MM.1S (cell line): ENCODE measurements at regions not wholly inside any gene's neighbourhood (a gene's known extent, or its start where the extent isn't known, plus 50 kb on each side); places are given as distances from the start of the nearest gene placed in this dataset.

Experiments
- DNase-seq: peaks from one replicate; pipeline ENCODE4 v3.0.0-alpha.2; 2015
- H2AFZ ChIP-seq: fragments of 300-600 bp; sonication (generic); 2 replicates; pipeline ENCODE4 v1.6.0; 2016; ENCODE audit warnings: antibody characterized with exemption, low read length
- H3F3A ChIP-seq: fragments of 300-600 bp; sonication (generic); 2 replicates; pipeline ENCODE4 v1.6.1; 2016; ENCODE audit warnings: mild to moderate bottlenecking, antibody characterized with exemption, low read length, moderate library complexity, mixed read lengths; ENCODE audit not compliant: insufficient read depth
- H3K27ac ChIP-seq: fragments of 300-600 bp; sonication (generic); 2 replicates; pipeline ENCODE4 v1.5.1; 2016; ENCODE audit warnings: mild to moderate bottlenecking, low read length
- H3K27me3 ChIP-seq: fragments of 300-600 bp; sonication (generic); replicated peaks from 2 replicates; pipeline ENCODE4 v1.6.0; 2016; ENCODE audit warnings: low read length; ENCODE audit not compliant: insufficient read depth
- H3K36me3 ChIP-seq: fragments of 300-600 bp; sonication (generic); replicated peaks from 2 replicates; pipeline ENCODE4 v1.6.1; 2016; ENCODE audit warnings: mild to moderate bottlenecking, low read length, mixed read lengths; ENCODE audit not compliant: insufficient read depth
- H3K4me1 ChIP-seq: fragments of 300-600 bp; sonication (generic); 2 replicates; pipeline ENCODE4 v1.6.1; 2016; ENCODE audit warnings: low read length, mixed read lengths
- H3K4me2 ChIP-seq: fragments of 300-600 bp; sonication (generic); 2 replicates; pipeline ENCODE4 v1.6.0; 2016; ENCODE audit warnings: low read depth, low read length
- H3K4me3 ChIP-seq: fragments of 300-600 bp; sonication (generic); 2 replicates; pipeline ENCODE4 v1.5.1; 2016; ENCODE audit warnings: low read length, mixed read lengths
- H3K79me2 ChIP-seq: fragments of 300-600 bp; sonication (generic); 2 replicates; pipeline ENCODE4 v1.6.1; 2016; ENCODE audit warnings: mixed run types, low read length, mixed read lengths
- H3K9ac ChIP-seq: fragments of 300-600 bp; sonication (generic); 2 replicates; pipeline ENCODE4 v1.6.1; 2016; ENCODE audit warnings: low read length, mixed read lengths
- H3K9me2 ChIP-seq: fragments of 300-600 bp; sonication (generic); replicated peaks from 2 replicates; pipeline ENCODE4 v1.6.1; 2016; ENCODE audit warnings: mild to moderate bottlenecking, low read length, mixed read lengths; ENCODE audit not compliant: insufficient read depth
- H3K9me3 ChIP-seq: fragments of 300-600 bp; sonication (generic); replicated peaks from 2 replicates; pipeline ENCODE4 v1.6.1; 2016; ENCODE audit warnings: mild to moderate bottlenecking, low read length, mixed read lengths; ENCODE audit not compliant: insufficient read depth
- H4K20me1 ChIP-seq: fragments of 300-600 bp; sonication (generic); 2 replicates; pipeline ENCODE4 v1.6.1; 2016; ENCODE audit warnings: mild to moderate bottlenecking, low read length, moderate library complexity, mixed read lengths; ENCODE audit not compliant: insufficient read depth
- EZH2 ChIP-seq: fragments of 300-600 bp; sonication (generic); optimal IDR thresholded peaks from 2 replicates; pipeline ENCODE3; 2017; ENCODE audit warnings: low read depth, mild to moderate bottlenecking, antibody characterized with exemption, low read length, mixed read lengths
- EZH2phosphoT487 ChIP-seq: fragments of 300-600 bp; sonication (generic); IDR thresholded peaks from 2 replicates; pipeline ENCODE4 v1.6.1; 2018; ENCODE audit warnings: antibody characterized with exemption, low read length
- TF ChIP-seq, protein P1 (sequence below): fragments of 300-600 bp; sonication (generic); IDR thresholded peaks from 2 replicates; pipeline ENCODE4 v1.5.1; 2016; ENCODE audit warnings: antibody characterized with exemption, low read length, mixed read lengths

DNA sequence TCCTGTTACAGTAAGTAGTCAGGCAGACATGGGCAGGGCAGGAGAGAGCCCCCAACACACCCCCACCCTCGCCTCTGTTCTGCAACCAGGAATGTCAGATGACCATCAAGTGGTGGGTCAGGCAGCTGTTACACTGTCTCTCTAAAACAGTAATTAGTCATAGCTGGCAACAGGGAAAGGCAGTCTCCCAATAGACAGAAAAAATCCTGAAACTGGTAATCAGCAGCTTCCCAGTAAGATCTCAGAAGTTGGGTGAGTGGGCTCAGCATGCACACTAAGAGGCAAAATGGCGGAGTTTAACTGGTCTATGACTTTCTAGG is 90.2 kb downstream of the C5orf15 start:
- no peaks in the 10 kb centered on the region for H4K20me1 ChIP-seq
- no peaks in the 10 kb centered on the region for H3K9me3 ChIP-seq
- DNase-seq: no peak
- H3K36me3 ChIP-seq: no peaks in the 10 kb centered on the region
- no peak overlapping the region for H2AFZ ChIP-seq
- H3K79me2 ChIP-seq: no peaks in the 10 kb centered on the region
- H3K27ac ChIP-seq: no peak overlapping the region
- H3K9me2 ChIP-seq: no peaks in the 10 kb centered on the region
- no peak overlapping the region for H3K4me3 ChIP-seq
- no peaks in the 10 kb centered on the region for H3F3A ChIP-seq
- H3K4me2 ChIP-seq: no peak overlapping the region
- no peak for TF ChIP-seq EZH2
- TF ChIP-seq EZH2phosphoT487: no peak
- TF ChIP-seq, protein P1, sequence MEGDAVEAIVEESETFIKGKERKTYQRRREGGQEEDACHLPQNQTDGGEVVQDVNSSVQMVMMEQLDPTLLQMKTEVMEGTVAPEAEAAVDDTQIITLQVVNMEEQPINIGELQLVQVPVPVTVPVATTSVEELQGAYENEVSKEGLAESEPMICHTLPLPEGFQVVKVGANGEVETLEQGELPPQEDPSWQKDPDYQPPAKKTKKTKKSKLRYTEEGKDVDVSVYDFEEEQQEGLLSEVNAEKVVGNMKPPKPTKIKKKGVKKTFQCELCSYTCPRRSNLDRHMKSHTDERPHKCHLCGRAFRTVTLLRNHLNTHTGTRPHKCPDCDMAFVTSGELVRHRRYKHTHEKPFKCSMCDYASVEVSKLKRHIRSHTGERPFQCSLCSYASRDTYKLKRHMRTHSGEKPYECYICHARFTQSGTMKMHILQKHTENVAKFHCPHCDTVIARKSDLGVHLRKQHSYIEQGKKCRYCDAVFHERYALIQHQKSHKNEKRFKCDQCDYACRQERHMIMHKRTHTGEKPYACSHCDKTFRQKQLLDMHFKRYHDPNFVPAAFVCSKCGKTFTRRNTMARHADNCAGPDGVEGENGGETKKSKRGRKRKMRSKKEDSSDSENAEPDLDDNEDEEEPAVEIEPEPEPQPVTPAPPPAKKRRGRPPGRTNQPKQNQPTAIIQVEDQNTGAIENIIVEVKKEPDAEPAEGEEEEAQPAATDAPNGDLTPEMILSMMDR: no peak
- no peak overlapping the region for H3K9ac ChIP-seq
- H3K27me3 ChIP-seq: no peaks in the 10 kb centered on the region
- no peaks in the 10 kb centered on the region for H3K4me1 ChIP-seq

DNA sequence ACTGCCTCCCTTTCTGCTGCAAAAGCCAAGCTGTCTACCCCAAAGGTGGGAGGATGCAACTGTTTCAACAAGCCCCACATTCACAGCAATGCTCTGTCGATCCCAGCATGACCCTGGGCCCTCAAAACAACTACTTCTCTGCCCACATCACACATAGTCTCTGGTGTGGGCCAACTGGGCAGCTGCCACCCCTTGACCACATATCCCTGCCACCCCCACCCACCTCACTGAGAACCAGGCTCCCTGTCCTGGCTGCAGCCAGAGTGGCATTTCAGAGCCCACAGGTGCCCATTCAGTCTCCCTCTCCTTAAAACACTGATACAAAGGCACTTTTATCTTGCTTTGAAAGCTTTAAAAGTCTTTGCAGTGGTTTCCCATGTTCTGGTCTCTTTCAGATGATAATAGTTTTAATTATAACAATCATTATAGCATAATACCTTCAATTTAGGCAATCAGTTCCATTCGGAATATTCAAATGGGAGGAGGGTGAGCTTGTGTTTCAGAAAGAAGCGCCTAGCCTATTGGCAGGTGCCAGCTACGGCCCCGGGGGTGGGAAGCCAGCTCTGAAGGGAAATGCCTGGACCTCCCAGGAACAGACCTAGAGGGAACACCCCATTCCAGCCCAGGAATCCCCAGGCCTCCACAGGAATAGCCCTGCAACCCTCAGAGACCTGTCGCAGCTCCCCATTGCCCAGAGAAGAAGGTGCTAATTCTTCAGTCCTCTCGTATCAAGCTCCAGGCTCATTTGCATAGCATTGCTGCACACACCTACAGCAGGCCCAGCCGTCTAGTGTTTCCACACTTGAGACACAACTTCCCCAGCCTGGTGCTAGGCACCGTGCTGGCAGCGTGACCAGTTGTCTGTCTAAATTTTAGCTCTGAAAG is 90.8 kb downstream of the C5orf15 start:
- Histone ChIP-seq H3K9ac (no peak overlapping the region), H3K4me2 (no peak overlapping the region)

DNA sequence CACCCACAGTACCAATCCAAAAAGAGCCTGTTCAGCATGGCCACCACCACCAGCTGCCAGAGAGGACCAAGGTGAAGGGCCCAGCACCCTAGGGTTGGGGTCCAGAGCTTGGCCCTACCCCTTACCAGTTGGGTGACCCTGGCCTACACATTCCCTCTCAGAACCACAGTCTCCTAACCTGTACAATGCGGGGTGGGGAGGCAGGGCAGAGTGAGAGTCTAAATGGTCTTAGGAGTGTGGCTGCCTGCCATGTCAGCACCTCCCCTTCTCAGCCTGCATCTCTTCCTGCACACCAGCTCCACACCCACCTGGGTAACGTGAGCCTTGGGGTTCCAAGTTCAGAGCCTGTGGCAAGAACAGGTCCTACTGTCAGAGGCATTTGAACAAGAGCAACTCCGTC is 92.2 kb downstream of the C5orf15 start:
- H3K79me2 ChIP-seq: no peaks in the 10 kb centered on the region
- no peak for DNase-seq
- H3K9ac ChIP-seq: no peak overlapping the region
- no peak overlapping the region for H2AFZ ChIP-seq
- no peak overlapping the region for H3K4me2 ChIP-seq
- no peaks in the 10 kb centered on the region for H3K36me3 ChIP-seq
- no peaks in the 10 kb centered on the region for H3K27me3 ChIP-seq
- no peaks in the 10 kb centered on the region for H4K20me1 ChIP-seq
- TF ChIP-seq EZH2phosphoT487 (no peak), EZH2 (no peak)
- TF ChIP-seq, protein P1: no peak
- H3K9me2 ChIP-seq: no peaks in the 10 kb centered on the region
- no peaks in the 10 kb centered on the region for H3K9me3 ChIP-seq
- H3K4me3 ChIP-seq: no peak overlapping the region
- no peak overlapping the region for H3K27ac ChIP-seq
- no peaks in the 10 kb centered on the region for H3K4me1 ChIP-seq
- no peaks in the 10 kb centered on the region for H3F3A ChIP-seq

More for the DNA sequence above, 90.8 kb downstream of the C5orf15 start:
- TF ChIP-seq EZH2 (no peak), EZH2phosphoT487 (no peak)
- TF ChIP-seq, protein P1: no peak
- DNase-seq: no peak
- H3K36me3 ChIP-seq: no peaks in the 10 kb centered on the region
- no peaks in the 10 kb centered on the region for H3K27me3 ChIP-seq
- no peak overlapping the region for H2AFZ ChIP-seq
- H3K9me2 ChIP-seq: no peaks in the 10 kb centered on the region
- H3K4me1 ChIP-seq: no peaks in the 10 kb centered on the region
- no peaks in the 10 kb centered on the region for H3K79me2 ChIP-seq
- H3K9me3 ChIP-seq: no peaks in the 10 kb centered on the region
- H4K20me1 ChIP-seq: no peaks in the 10 kb centered on the region
- no peak overlapping the region for H3K4me3 ChIP-seq
- no peak overlapping the region for H3K27ac ChIP-seq
- no peaks in the 10 kb centered on the region for H3F3A ChIP-seq
